H9 (cell line): ENCODE measurements at regions not wholly inside any gene's neighbourhood (a gene's known extent, or its start where the extent isn't known, plus 50 kb on each side); places are given as distances from the start of the nearest gene placed in this dataset.

Source experiments
- DNase-seq: peaks from one replicate; pipeline ENCODE4 v3.0.0-alpha.2; 2017
- H2AFZ ChIP-seq: one replicate; pipeline ENCODE4 v1.6.1; 2013; ENCODE audit warnings: mild to moderate bottlenecking, low read length, control low read depth, moderate library complexity
- H2AK5ac ChIP-seq: 2 replicates; pipeline ENCODE4 v1.6.1; 2013; ENCODE audit warnings: low read length, control low read depth, mixed read lengths; ENCODE audit not compliant: insufficient read length
- H2BK120ac ChIP-seq: one replicate; pipeline ENCODE4 v1.6.1; 2013; ENCODE audit warnings: low read depth, mild to moderate bottlenecking, low read length, control low read depth, inconsistent platforms; ENCODE audit not compliant: poor library complexity, severe bottlenecking
- H2BK12ac ChIP-seq: 2 replicates; pipeline ENCODE4 v1.6.1; 2013; ENCODE audit warnings: low read length, control low read depth, mixed read lengths, low read depth; ENCODE audit not compliant: insufficient read length
- H2BK15ac ChIP-seq: 2 replicates; pipeline ENCODE4 v1.6.1; 2013; ENCODE audit warnings: low read depth, low read length, control low read depth
- H2BK20ac ChIP-seq: one replicate; pipeline ENCODE4 v1.6.1; 2013; ENCODE audit warnings: low read depth, mild to moderate bottlenecking, low read length, control low read depth, inconsistent platforms; ENCODE audit not compliant: poor library complexity, severe bottlenecking
- H2BK5ac ChIP-seq: 2 replicates; pipeline ENCODE4 v1.6.1; 2013; ENCODE audit warnings: low read length, control low read depth, mixed read lengths; ENCODE audit not compliant: insufficient read length
- H3K14ac ChIP-seq: 2 replicates; pipeline ENCODE4 v1.6.1; 2013; ENCODE audit warnings: low read length, control low read depth; ENCODE audit not compliant: insufficient read depth
- H3K18ac ChIP-seq: 2 replicates; pipeline ENCODE4 v1.6.1; 2013; ENCODE audit warnings: low read depth, mild to moderate bottlenecking, mixed read lengths, low read length, control low read depth; ENCODE audit not compliant: insufficient read length
- H3K23ac ChIP-seq: 2 replicates; pipeline ENCODE4 v1.6.1; 2013; ENCODE audit warnings: low read length, control low read depth, mixed read lengths, low read depth; ENCODE audit not compliant: insufficient read length
- H3K23me2 ChIP-seq: 2 replicates; pipeline ENCODE4 v1.6.1; 2013; ENCODE audit warnings: low read depth, mild to moderate bottlenecking, mixed read lengths, low read length, control low read depth; ENCODE audit not compliant: insufficient read length, poor library complexity, severe bottlenecking
- H3K27ac ChIP-seq: 2 replicates; pipeline ENCODE4 v1.5.1; 2013; ENCODE audit warnings: low read length, control low read depth, mixed read lengths, low read depth; ENCODE audit not compliant: insufficient read length
- H3K27me3 ChIP-seq: 2 replicates; pipeline ENCODE4 v1.6.1; 2013; ENCODE audit warnings: low read length, control low read depth, inconsistent platforms; ENCODE audit not compliant: insufficient read depth
- H3K4ac ChIP-seq: 2 replicates; pipeline ENCODE4 v1.6.1; 2013; ENCODE audit warnings: low read depth, mild to moderate bottlenecking, control low read depth, inconsistent platforms, low read length, moderate library complexity
- H3K4me1 ChIP-seq: 2 replicates; pipeline ENCODE4 v1.6.1; 2013; ENCODE audit warnings: low read length, control low read depth, inconsistent platforms; ENCODE audit not compliant: insufficient read depth
- H3K4me2 ChIP-seq: 2 replicates; pipeline ENCODE4 v1.6.1; 2013; ENCODE audit warnings: low read length, control low read depth, mixed read lengths; ENCODE audit not compliant: insufficient read length, insufficient read depth
- H3K56ac ChIP-seq: 2 replicates; pipeline ENCODE4 v1.6.1; 2013; ENCODE audit warnings: low read depth, mild to moderate bottlenecking, mixed read lengths, low read length, control low read depth; ENCODE audit not compliant: insufficient read length
- H3K79me1 ChIP-seq: 2 replicates; pipeline ENCODE4 v1.6.1; 2013; ENCODE audit warnings: low read depth, mild to moderate bottlenecking, moderate library complexity, low read length, control low read depth, inconsistent platforms; ENCODE audit not compliant: insufficient read depth, poor library complexity, severe bottlenecking
- H3K79me2 ChIP-seq: 2 replicates; pipeline ENCODE4 v1.6.1; 2013; ENCODE audit warnings: low read length, control low read depth, inconsistent platforms; ENCODE audit not compliant: insufficient read depth
- H3K9ac ChIP-seq: 2 replicates; pipeline ENCODE4 v1.6.1; 2013; ENCODE audit warnings: low read length, control low read depth, mixed read lengths; ENCODE audit not compliant: insufficient read length; ENCODE audit errors: extremely low read depth
- H3K9me3 ChIP-seq: one replicate; pipeline ENCODE4 v1.6.1; 2013; ENCODE audit warnings: low read depth, low read length, inconsistent platforms; ENCODE audit not compliant: control insufficient read depth
- H3T11ph ChIP-seq: one replicate; pipeline ENCODE4 v1.6.1; 2013; ENCODE audit warnings: mild to moderate bottlenecking, low read length, control low read depth, inconsistent platforms
- H4K20me1 ChIP-seq: one replicate; pipeline ENCODE4 v1.6.1; 2013; ENCODE audit not compliant: control insufficient read depth, insufficient read length, insufficient read depth
- H4K5ac ChIP-seq: 2 replicates; pipeline ENCODE4 v1.6.1; 2013; ENCODE audit warnings: low read depth, mild to moderate bottlenecking, mixed read lengths, low read length, control low read depth; ENCODE audit not compliant: insufficient read length
- H4K8ac ChIP-seq: replicated peaks from 2 replicates; pipeline ENCODE4 v1.6.1; 2013; ENCODE audit warnings: low read length, control low read depth, mixed read lengths, low read depth; ENCODE audit not compliant: insufficient read length
- H4K91ac ChIP-seq: 2 replicates; pipeline ENCODE4 v1.6.1; 2013; ENCODE audit warnings: low read depth, mild to moderate bottlenecking, moderate library complexity, mixed read lengths, low read length, control low read depth; ENCODE audit not compliant: insufficient read length
- H3K27ac Mint-ChIP-seq, 3 experiments: 2 replicates in 2 of 3; 3 replicates in 1 of 3; pipeline ENCODE4 v1.8.0; 2020 to 2021; ENCODE audit warnings: mixed read lengths in 3 of 3, mild to moderate bottlenecking in 1 of 3, moderate library complexity in 1 of 3
- H3K27me3 Mint-ChIP-seq: 2 replicates; pipeline ENCODE4 v1.8.0; 2021; ENCODE audit warnings: low read depth, mild to moderate bottlenecking, moderate library complexity, mixed read lengths
- H3K36me3 Mint-ChIP-seq, 3 experiments: 2 replicates in 2 of 3; 3 replicates in 1 of 3; pipeline ENCODE4 v1.8.0; 2020 to 2021; ENCODE audit warnings: low read depth in 3 of 3, mixed read lengths in 3 of 3; ENCODE audit not compliant: insufficient read depth in 1 of 3
- H3K4me1 Mint-ChIP-seq, 2 experiments: 2 replicates each; pipeline ENCODE4 v1.8.0; 2020; ENCODE audit warnings: mixed read lengths in 2 of 2
- H3K4me3 Mint-ChIP-seq, 2 experiments: 2 replicates in 1 of 2; 3 replicates in 1 of 2; pipeline ENCODE4 v1.8.0; 2020 to 2021; ENCODE audit warnings: mild to moderate bottlenecking in 2 of 2, mixed read lengths in 2 of 2, moderate library complexity in 1 of 2
- H3K9me3 Mint-ChIP-seq, 2 experiments: 2 replicates in 1 of 2; 3 replicates in 1 of 2; pipeline ENCODE4 v1.8.0; 2020; ENCODE audit warnings: mild to moderate bottlenecking in 2 of 2, mixed read lengths in 2 of 2, moderate library complexity in 1 of 2
- CTCF ChIP-seq: fragments of 200-600 bp; sonication (generic); conservative IDR thresholded peaks from 3 replicates; pipeline ENCODE4 v1.8.0; 2021; ENCODE audit warnings: antibody characterized with exemption, mild to moderate bottlenecking
- WGBS: extraction: QIAGEN DNeasy Blood & Tissue Kit; methylation state at CpG from one replicate; pipeline ENCODE4 v1.1.7; 2013; ENCODE audit warnings: missing lambda C conversion rate, low lambda C conversion rate, mixed read lengths; ENCODE audit not compliant: insufficient read length; ENCODE audit errors: extremely low coverage; 5-methylcytosine and 5-hydroxymethylcytosine counted together

DNA sequence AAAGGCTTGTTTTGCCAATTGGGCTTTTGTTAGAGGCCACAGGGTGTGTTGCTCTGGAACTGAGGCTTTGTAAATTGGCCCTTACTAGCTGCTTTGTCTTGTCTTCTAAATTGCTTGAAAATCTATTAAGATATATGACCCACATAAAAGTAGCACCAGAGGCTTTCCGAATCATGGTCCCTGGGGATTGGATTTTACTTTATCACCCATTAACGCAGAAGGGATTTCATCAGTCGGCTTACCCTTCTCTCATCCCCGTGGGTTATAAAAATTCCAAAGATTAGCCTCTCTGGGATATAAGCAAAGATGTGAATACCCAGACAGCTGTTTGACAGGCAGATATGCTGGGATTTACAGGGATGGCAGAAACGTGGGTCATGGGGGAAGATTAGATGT is 98.3 kb upstream of the CHL1 start:
- H3K79me1 ChIP-seq: no peaks in the 10 kb centered on the region
- H2BK120ac ChIP-seq: no peak overlapping the region
- H3K9me3 ChIP-seq: no peaks in the 10 kb centered on the region
- no peak overlapping the region for H3K56ac ChIP-seq
- peaks cover 27 to 42% of the 10 kb centered on the region in 2 experiments for H3K4me1 Mint-ChIP-seq
- H3K27me3 Mint-ChIP-seq: no peaks in the 10 kb centered on the region
- no CpG with 5 or more reads among the region's 5 CpGs for WGBS
- peaks cover 4% of the 10 kb centered on the region; the same call in 1 of the 2 replicates for H3K4me1 ChIP-seq
- no peak overlapping the region for H2BK5ac ChIP-seq
- no peak overlapping the region for H2AFZ ChIP-seq
- H3K79me2 ChIP-seq: no peaks in the 10 kb centered on the region
- H2BK20ac ChIP-seq: no peak overlapping the region
- H3K4me2 ChIP-seq: no peak overlapping the region
- no peak overlapping the region for H2BK15ac ChIP-seq
- H2AK5ac ChIP-seq: no peak overlapping the region
- no peak overlapping the region for H3K9ac ChIP-seq
- H3K27ac Mint-ChIP-seq: 0 out of 7 replicates have a peak overlapping the region, but pooled peaks of 1 of the 3 experiments have one; percentile 71
- no peaks in the 10 kb centered on the region for H3K9me3 Mint-ChIP-seq
- no peak overlapping the region for H3K14ac ChIP-seq
- no peak overlapping the region for H2BK12ac ChIP-seq
- no peak overlapping the region for H3K27ac ChIP-seq
- no peak overlapping the region for H3K4ac ChIP-seq
- no peak overlapping the region for H3K4me3 Mint-ChIP-seq
- no peak overlapping the region for H3T11ph ChIP-seq
- no peaks in the 10 kb centered on the region for H3K23me2 ChIP-seq
- H4K8ac ChIP-seq: no peak overlapping the region
- DNase-seq: no peak
- H4K91ac ChIP-seq: no peak overlapping the region
- no peaks in the 10 kb centered on the region for H4K20me1 ChIP-seq
- no peak for TF ChIP-seq CTCF
- no peak overlapping the region for H4K5ac ChIP-seq
- no peaks in the 10 kb centered on the region for H3K27me3 ChIP-seq
- H3K18ac ChIP-seq: no peak overlapping the region
- no peak overlapping the region for H3K23ac ChIP-seq
- H3K36me3 Mint-ChIP-seq: no peaks in the 10 kb centered on the region
